Kidney (tissue), 13 donors: ENCODE measurements at regions not wholly inside any gene's neighbourhood (a gene's known extent, or its start where the extent isn't known, plus 50 kb on each side); places are given as distances from the start of the nearest gene placed in this dataset.
A peak's percentile ranks its signal among the peaks of the same experiment; 100 is the strongest.

Experiments used
- DNase-seq, 5 donors: peaks; one replicate each; pipeline ENCODE4 v3.0.0-alpha.2; 2013 to 2020
- FAIRE-seq: peaks from 2 replicates; lab custom pipeline; 2012; peaks lifted over from hg19 to GRCh38; lab: Jason Lieb, UNC
- H3K27ac ChIP-seq, 2 donors: one replicate each; pipeline ENCODE4 v1.7.0; 2013; ENCODE audit warnings: low read depth in 2 of 2, low read length in 2 of 2, inconsistent platforms in 1 of 2
- H3K27me3 ChIP-seq: one replicate; pipeline ENCODE4 v1.7.1; 2013; ENCODE audit warnings: low read length, inconsistent platforms; ENCODE audit not compliant: control insufficient read depth, insufficient read depth
- H3K36me3 ChIP-seq, 3 donors: one replicate each; pipeline versions ENCODE4 v1.7.0 to v1.7.1; 2013; ENCODE audit warnings: low read length in 3 of 3, control low read depth in 1 of 3, inconsistent platforms in 1 of 3; ENCODE audit not compliant: insufficient read depth in 3 of 3, control insufficient read depth in 2 of 3
- H3K4me1 ChIP-seq, 3 donors: one replicate each; pipeline versions ENCODE4 v1.7.0 to v1.7.1; 2013; ENCODE audit warnings: low read length in 3 of 3, inconsistent platforms in 1 of 3, low read depth in 1 of 3; ENCODE audit not compliant: control insufficient read depth in 2 of 3, insufficient read depth in 2 of 3
- H3K4me3 ChIP-seq, 3 donors: one replicate each; pipeline versions ENCODE4 v1.7.0 to v1.8.1; 2013; ENCODE audit warnings: low read length in 3 of 3, control low read depth in 1 of 3, inconsistent platforms in 1 of 3
- H3K9ac ChIP-seq, 3 donors: one replicate each; pipeline versions ENCODE4 v1.7.0 to v1.7.1; 2013; ENCODE audit warnings: low read length in 3 of 3, control low read depth in 1 of 3, inconsistent platforms in 1 of 3
- H3K9me3 ChIP-seq, 3 donors: one replicate each; pipeline versions ENCODE4 v1.7.0 to v1.7.1; 2013; ENCODE audit warnings: low read length in 3 of 3, control low read depth in 1 of 3, inconsistent platforms in 1 of 3; ENCODE audit not compliant: control insufficient read depth in 2 of 3, insufficient read depth in 1 of 3
- CTCF ChIP-seq: IDR thresholded peaks from 3 replicates; pipeline ENCODE4 v1.5.1; 2012; ENCODE audit warnings: mild to moderate bottlenecking, moderate library complexity, borderline replicate concordance; ENCODE audit not compliant: insufficient read depth; ENCODE audit errors: extremely low read depth
- intact Hi-C: fragments of 100-400 bp; cut with DNase I; formaldehyde crosslinking; loops from one replicate; pipeline ENCODE4 v1.11.1; 2022
- donor health status: control.
- donor health status: control.
- donor health status: control.
- donor health status: control.
- donor health status: control.
- donor health status: DM: yes; HTN: yes; CAD: no.
- donor health status: Normal renal cell carcinoma (clear cell type).

- Histone ChIP-seq H3K9ac (no peak overlapping the region), H3K27me3 (no peaks in the 10 kb centered on the region), H3K4me1 (peaks cover 0 to 8% (median 0%) of the 10 kb centered on the region in 3 donors), H3K9me3 (no peaks in the 10 kb centered on the region), H3K36me3 (peaks cover 0 to 24% (median 7%) of the 10 kb centered on the region in 3 donors), H3K27ac (no peak overlapping the region), H3K4me3 (no peak overlapping the region)
- no peak for FAIRE-seq
- intact Hi-C loops, result no loop called here
- peak in 1 of 5 donors; percentile 54 for DNase-seq
- peak; percentile 51 for TF ChIP-seq CTCF
Observed at GRCh38 chr12:124399622-124400021, 104.7 kb downstream of the RFLNA start.

GRCh38 chr12:124398578-124399227 lies 103.8 kb downstream of the RFLNA start:
- no peak overlapping the region for H3K9ac ChIP-seq
- no peak for FAIRE-seq
- peaks cover 2 to 25% (median 7%) of the 10 kb centered on the region in 3 donors for H3K36me3 ChIP-seq
- peaks cover 0 to 9% (median 4%) of the 10 kb centered on the region in 3 donors for H3K4me1 ChIP-seq
- DNase-seq, result no peak
- H3K4me3 ChIP-seq, result no peak overlapping the region
- intact Hi-C loops, result no loop called here
- H3K27me3 ChIP-seq, result no peaks in the 10 kb centered on the region
- H3K9me3 ChIP-seq, result no peaks in the 10 kb centered on the region
- H3K27ac ChIP-seq, result no peak overlapping the region
- no peak for TF ChIP-seq CTCF

- no peak overlapping the region for H3K4me3 ChIP-seq
- H3K9me3 ChIP-seq, result no peaks in the 10 kb centered on the region
- DNase-seq, result no peak
- H3K27ac ChIP-seq, result no peak overlapping the region
- no peak for FAIRE-seq
- H3K4me1 ChIP-seq, result peaks cover 4 to 14% (median 12%) of the 10 kb centered on the region in 3 donors
- H3K36me3 ChIP-seq, result peaks cover 2 to 30% (median 7%) of the 10 kb centered on the region in 3 donors
- H3K27me3 ChIP-seq, result no peaks in the 10 kb centered on the region
- no peak overlapping the region for H3K9ac ChIP-seq
- no peak for TF ChIP-seq CTCF
- intact Hi-C loops, result no loop called here
Observed at GRCh38 chr12:124397807-124398577, 103.1 kb downstream of the RFLNA start.
